Vagina (tissue), 2 donors: ENCODE measurements at regions not wholly inside any gene's neighbourhood (a gene's known extent, or its start where the extent isn't known, plus 50 kb on each side); places are given as distances from the start of the nearest gene placed in this dataset.

ENCODE experiments used
- DNase-seq, 2 donors: peaks; one replicate each; pipeline ENCODE4 v3.0.0-alpha.2; 2017; ENCODE audit errors: extremely low spot score in 2 of 2
- H3K27ac ChIP-seq: fragments of 200-600 bp; sonication (generic); one replicate; pipeline ENCODE4 v1.5.1; 2019
- H3K27me3 ChIP-seq: fragments of 200-600 bp; sonication (generic); one replicate; pipeline ENCODE4 v1.5.1; 2019
- H3K36me3 ChIP-seq, 2 donors: fragments of 200-600 bp; sonication (generic); one replicate each; pipeline ENCODE4 v1.5.1; 2017 to 2019
- H3K4me1 ChIP-seq: fragments of 200-600 bp; sonication (generic); one replicate; pipeline ENCODE4 v1.5.1; 2019
- H3K4me3 ChIP-seq, 2 donors: fragments of 200-600 bp; sonication (generic); 1 replicate in 1 of 2; 2 replicates in 1 of 2; pipeline ENCODE4 v1.5.1; 2016 to 2019
- H3K9me3 ChIP-seq: fragments of 200-600 bp; sonication (generic); one replicate; pipeline ENCODE4 v1.5.1; 2019
- POLR2A ChIP-seq, 2 donors: fragments of 450-650 bp; IDR thresholded peaks; one replicate each; pipeline ENCODE4 v1.6.1; 2017; ENCODE audit warnings: antibody characterized with exemption in 2 of 2, mild to moderate bottlenecking in 2 of 2, moderate library complexity in 2 of 2
- POLR2AphosphoS5 ChIP-seq, 2 donors: sonication (generic); formaldehyde crosslinking; IDR thresholded peaks; one replicate each; pipeline ENCODE4 v1.9.0; 2017; ENCODE audit warnings: antibody characterized with exemption in 2 of 2, mild to moderate bottlenecking in 2 of 2, low read depth in 1 of 2; ENCODE audit not compliant: insufficient read depth in 1 of 2
- intact Hi-C: fragments of 100-400 bp; cut with DNase I; formaldehyde crosslinking; loops from one replicate; pipeline ENCODE4 v1.15.1; 2023
- TF ChIP-seq, protein P1 (sequence below), 3 experiments: fragments of 450-650 bp in 2 of 3; fragments of 200-600 bp in 1 of 3; sonication (generic) in 1 of 3; IDR thresholded peaks; one replicate each; pipeline ENCODE4 v1.5.1; 2017 to 2019; ENCODE audit warnings: antibody characterized with exemption in 3 of 3, mild to moderate bottlenecking in 2 of 3, moderate library complexity in 2 of 3

- no peak for DNase-seq
- Histone ChIP-seq H3K4me1 (no peaks in the 10 kb centered on the region), H3K27me3 (no peaks in the 10 kb centered on the region), H3K9me3 (no peaks in the 10 kb centered on the region), H3K4me3 (no peak overlapping the region), H3K36me3 (no peaks in the 10 kb centered on the region), H3K27ac (no peak overlapping the region)
- TF ChIP-seq, protein P1, sequence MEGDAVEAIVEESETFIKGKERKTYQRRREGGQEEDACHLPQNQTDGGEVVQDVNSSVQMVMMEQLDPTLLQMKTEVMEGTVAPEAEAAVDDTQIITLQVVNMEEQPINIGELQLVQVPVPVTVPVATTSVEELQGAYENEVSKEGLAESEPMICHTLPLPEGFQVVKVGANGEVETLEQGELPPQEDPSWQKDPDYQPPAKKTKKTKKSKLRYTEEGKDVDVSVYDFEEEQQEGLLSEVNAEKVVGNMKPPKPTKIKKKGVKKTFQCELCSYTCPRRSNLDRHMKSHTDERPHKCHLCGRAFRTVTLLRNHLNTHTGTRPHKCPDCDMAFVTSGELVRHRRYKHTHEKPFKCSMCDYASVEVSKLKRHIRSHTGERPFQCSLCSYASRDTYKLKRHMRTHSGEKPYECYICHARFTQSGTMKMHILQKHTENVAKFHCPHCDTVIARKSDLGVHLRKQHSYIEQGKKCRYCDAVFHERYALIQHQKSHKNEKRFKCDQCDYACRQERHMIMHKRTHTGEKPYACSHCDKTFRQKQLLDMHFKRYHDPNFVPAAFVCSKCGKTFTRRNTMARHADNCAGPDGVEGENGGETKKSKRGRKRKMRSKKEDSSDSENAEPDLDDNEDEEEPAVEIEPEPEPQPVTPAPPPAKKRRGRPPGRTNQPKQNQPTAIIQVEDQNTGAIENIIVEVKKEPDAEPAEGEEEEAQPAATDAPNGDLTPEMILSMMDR (IDR thresholded peaks at IDR 0.05) = no peak
- TF ChIP-seq POLR2AphosphoS5 (IDR thresholded peaks at IDR 0.05; ENCODE audit: insufficient read depth in 1 of 2, low read depth in 1 of 2) (no peak), POLR2A (IDR thresholded peaks at IDR 0.05) (no peak)
- intact Hi-C loops = no loop called here
These were observed 183.7 kb upstream of the BCOR start for GRCh38 chrX:40281336-40282005.

DNA sequence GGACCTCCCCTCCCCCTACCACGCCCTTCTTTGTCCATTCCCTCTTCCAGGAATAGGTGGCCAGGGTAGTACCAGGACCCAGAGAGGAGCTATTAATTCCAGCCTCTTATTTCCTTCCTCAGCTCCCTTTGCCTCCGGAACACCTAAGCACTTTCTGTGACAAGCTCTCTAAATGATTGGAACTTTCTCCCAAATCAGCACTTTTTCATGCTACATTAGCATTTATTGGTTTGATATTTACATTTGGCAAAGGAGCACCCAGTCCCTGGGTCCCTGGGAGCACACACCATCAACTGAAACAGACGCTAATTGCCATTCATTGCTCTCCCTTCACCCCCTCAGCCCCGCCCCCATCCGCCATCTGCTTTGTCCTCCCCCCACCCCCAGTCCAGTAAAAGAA lies 182.0 kb upstream of the BCOR start:
- intact Hi-C loops = no loop called here
- no peaks in the 10 kb centered on the region for H3K36me3 ChIP-seq
- no peaks in the 10 kb centered on the region for H3K27me3 ChIP-seq
- no peaks in the 10 kb centered on the region for H3K9me3 ChIP-seq
- DNase-seq = no peak
- H3K4me1 ChIP-seq = no peaks in the 10 kb centered on the region
- H3K4me3 ChIP-seq = no peak overlapping the region
- no peak overlapping the region for H3K27ac ChIP-seq
- TF ChIP-seq POLR2AphosphoS5 (IDR thresholded peaks at IDR 0.05; ENCODE audit: insufficient read depth in 1 of 2, low read depth in 1 of 2) = no peak

GRCh38 chrX:40279091-40279430 lies 181.3 kb upstream of the BCOR start:
- TF ChIP-seq POLR2A (IDR thresholded peaks at IDR 0.05) (no peak), POLR2AphosphoS5 (IDR thresholded peaks at IDR 0.05; ENCODE audit: insufficient read depth in 1 of 2, low read depth in 1 of 2) (no peak)
- TF ChIP-seq, protein P1 (IDR thresholded peaks at IDR 0.05) = no peak
- intact Hi-C loops = no loop called here
- H3K4me3 ChIP-seq = no peak overlapping the region
- no peaks in the 10 kb centered on the region for H3K4me1 ChIP-seq
- no peaks in the 10 kb centered on the region for H3K9me3 ChIP-seq
- DNase-seq = no peak
- no peaks in the 10 kb centered on the region for H3K36me3 ChIP-seq
- no peaks in the 10 kb centered on the region for H3K27me3 ChIP-seq
- no peak overlapping the region for H3K27ac ChIP-seq

DNA sequence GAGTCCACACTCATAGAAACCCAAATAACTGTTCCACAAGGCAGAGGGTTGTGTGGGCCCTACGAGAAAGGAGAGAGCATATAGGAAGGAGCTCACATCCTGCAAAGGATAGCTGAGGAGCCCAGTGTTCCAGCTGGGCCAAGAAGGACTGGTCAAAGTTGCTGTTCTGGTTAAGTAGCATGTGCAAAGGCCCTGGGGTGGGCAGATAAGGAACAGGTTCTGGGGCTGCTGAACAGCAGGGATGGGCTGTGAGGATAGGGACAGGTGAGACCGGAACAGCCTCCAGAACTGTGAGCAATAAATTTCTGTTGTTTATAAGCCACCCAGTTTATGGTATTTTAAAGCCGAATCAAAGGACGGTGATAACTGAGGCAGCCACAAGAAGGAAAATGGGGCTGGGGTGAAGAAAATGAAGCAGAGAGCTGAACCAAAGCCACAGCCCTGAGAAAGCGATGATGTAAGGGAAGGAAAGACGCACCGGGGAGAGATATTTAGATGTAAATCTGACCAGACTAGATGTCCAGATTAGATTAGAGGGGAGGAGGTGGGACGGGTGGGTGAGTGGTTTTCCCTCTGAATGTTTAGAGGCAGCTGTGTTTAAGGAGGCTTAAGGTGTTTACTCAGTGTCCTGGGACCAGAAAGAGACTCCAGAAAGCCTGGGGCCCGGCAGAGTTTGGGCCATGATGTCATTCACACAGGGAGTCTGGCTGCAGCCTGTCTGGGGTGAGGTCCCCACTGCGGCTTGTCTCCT lies 180.8 kb upstream of the BCOR start:
- intact Hi-C loops = no loop called here
- TF ChIP-seq POLR2AphosphoS5 (IDR thresholded peaks at IDR 0.05; ENCODE audit: insufficient read depth in 1 of 2, low read depth in 1 of 2) (no peak), POLR2A (IDR thresholded peaks at IDR 0.05) (no peak)
- TF ChIP-seq, protein P1 (IDR thresholded peaks at IDR 0.05) = no peak

DNA sequence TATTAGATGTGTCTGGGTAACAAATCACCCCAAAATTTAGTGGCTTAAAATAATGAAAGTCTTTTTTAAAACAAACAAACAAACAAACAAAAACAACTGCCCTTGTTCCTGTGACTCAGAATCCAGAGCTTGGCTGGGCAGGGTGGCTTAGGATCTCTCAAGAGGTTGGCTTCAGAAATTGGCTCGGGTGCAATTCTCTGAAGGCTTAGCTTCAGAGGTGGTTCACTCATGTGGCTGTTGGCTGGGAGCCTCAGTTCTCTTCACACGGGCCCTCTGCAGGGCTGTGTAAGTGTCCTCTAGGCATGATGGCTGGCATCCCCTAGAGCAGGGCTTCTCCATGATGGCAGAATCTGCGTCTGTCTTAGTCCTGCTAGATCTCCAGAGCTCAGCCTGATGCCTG lies 179.9 kb upstream of the BCOR start:
- DNase-seq = no peak
- H3K4me3 ChIP-seq = no peak overlapping the region
- no peak for TF ChIP-seq POLR2AphosphoS5 (IDR thresholded peaks at IDR 0.05; ENCODE audit: insufficient read depth in 1 of 2, low read depth in 1 of 2)
- no peaks in the 10 kb centered on the region for H3K4me1 ChIP-seq
- no peaks in the 10 kb centered on the region for H3K36me3 ChIP-seq
- intact Hi-C loops = no loop called here
- H3K27me3 ChIP-seq = no peaks in the 10 kb centered on the region
- no peak overlapping the region for H3K27ac ChIP-seq
- H3K9me3 ChIP-seq = no peaks in the 10 kb centered on the region

More for the DNA sequence above, 180.8 kb upstream of the BCOR start:
- H3K4me1 ChIP-seq = no peaks in the 10 kb centered on the region
- no peak overlapping the region for H3K4me3 ChIP-seq
- H3K9me3 ChIP-seq = no peaks in the 10 kb centered on the region
- no peaks in the 10 kb centered on the region for H3K36me3 ChIP-seq
- DNase-seq = no peak
- H3K27ac ChIP-seq = no peak overlapping the region
- H3K27me3 ChIP-seq = no peaks in the 10 kb centered on the region
